OCI-LY7 (cell line): ENCODE measurements at regions not wholly inside any gene's neighbourhood (a gene's known extent, or its start where the extent isn't known, plus 50 kb on each side); places are given as distances from the start of the nearest gene placed in this dataset.

Experiments
- BruUV-seq: library from RNA; stranded (reverse); fragments of 400-500 nt; replicated peaks from 2 replicates; lab custom pipeline; 2021; lab: Mats Ljungman, UMichigan
- CTCF ChIA-PET: fragments of 300-600 bp; sonication (Branson Sonifier 250); formaldehyde crosslinking; loops from one replicate; lab custom pipeline; 2022; ENCODE audit warnings: antibody characterized with exemption; ENCODE audit not compliant: unreplicated experiment; lab: Charles Lee
- POLR2A ChIA-PET: fragments of 300-600 bp; sonication (Branson Sonifier 250); formaldehyde crosslinking; loops from one replicate; lab custom pipeline; 2022; ENCODE audit warnings: antibody characterized with exemption; lab: Charles Lee
- DNase-seq: peaks from one replicate; pipeline ENCODE4 v3.0.0-alpha.2; 2015; ENCODE audit warnings: low spot score
- H2AFZ ChIP-seq: fragments of 200-600 bp; sonication (generic), shearing (Covaris generic); 2 replicates; pipeline ENCODE4 v1.6.1; 2014; ENCODE audit warnings: mild to moderate bottlenecking, antibody characterized with exemption, low read length, moderate library complexity
- H3K27ac ChIP-seq: fragments of 200-600 bp; sonication (generic); 2 replicates; pipeline ENCODE4 v1.5.1; 2014; ENCODE audit warnings: mixed run types, low read depth, mild to moderate bottlenecking, moderate library complexity, low read length, inconsistent platforms; ENCODE audit not compliant: poor library complexity, severe bottlenecking
- H3K36me3 ChIP-seq: fragments of 200-600 bp; sonication (generic); 2 replicates; pipeline ENCODE4 v1.6.1; 2014; ENCODE audit warnings: mild to moderate bottlenecking, antibody characterized with exemption, low read length, moderate library complexity, mixed read lengths; ENCODE audit not compliant: insufficient read depth
- H3K4me1 ChIP-seq: fragments of 200-600 bp; sonication (generic); 2 replicates; pipeline ENCODE4 v1.5.1; 2014; ENCODE audit warnings: mild to moderate bottlenecking, low read length; ENCODE audit not compliant: insufficient read depth, poor library complexity, severe bottlenecking
- H3K4me2 ChIP-seq: fragments of 200-600 bp; sonication (generic); 2 replicates; pipeline ENCODE4 v1.6.1; 2014; ENCODE audit warnings: mild to moderate bottlenecking, low read length
- H3K4me3 ChIP-seq: fragments of 200-600 bp; sonication (generic); 2 replicates; pipeline ENCODE4 v1.5.1; 2014; ENCODE audit warnings: mild to moderate bottlenecking, low read depth, low read length; ENCODE audit not compliant: poor library complexity, severe bottlenecking
- H3K79me2 ChIP-seq: fragments of 200-600 bp; sonication (generic); 2 replicates; pipeline ENCODE4 v1.6.1; 2016; ENCODE audit warnings: low read depth, mild to moderate bottlenecking, low read length, moderate library complexity, mixed read lengths; ENCODE audit not compliant: insufficient read depth
- H3K9me2 ChIP-seq: fragments of 200-600 bp; sonication (generic); 2 replicates; pipeline ENCODE4 v1.6.1; 2016; ENCODE audit warnings: mild to moderate bottlenecking, low read length, mixed read lengths; ENCODE audit not compliant: insufficient read depth
- H3K9me3 ChIP-seq: fragments of 200-600 bp; sonication (generic); 2 replicates; pipeline ENCODE4 v1.6.1; 2014; ENCODE audit warnings: mild to moderate bottlenecking, mixed run types, low read length, mixed read lengths
- H4K20me1 ChIP-seq: fragments of 200-600 bp; sonication (generic); 2 replicates; pipeline ENCODE4 v1.6.1; 2014; ENCODE audit warnings: mild to moderate bottlenecking, antibody characterized with exemption, low read length, moderate library complexity, mixed read lengths; ENCODE audit not compliant: insufficient read depth
- CTCF ChIP-seq: fragments of 200-600 bp; sonication (generic); conservative IDR thresholded peaks from 2 replicates; pipeline ENCODE4 v1.5.1; 2014; ENCODE audit warnings: mild to moderate bottlenecking, antibody characterized with exemption, low read length, moderate library complexity, mixed read lengths
- EZH2phosphoT487 ChIP-seq: fragments of 200-600 bp; sonication (generic); IDR thresholded peaks from 2 replicates; pipeline ENCODE4 v1.6.1; 2018; ENCODE audit warnings: low read depth, borderline replicate concordance, mild to moderate bottlenecking, mixed run types, antibody characterized with exemption, low read length, moderate library complexity, mixed read lengths
- intact Hi-C: fragments of 100-400 bp; cut with micrococcal nuclease; formaldehyde crosslinking; loops from one replicate; pipeline ENCODE4 v1.10.0; 2022; ENCODE audit not compliant: unreplicated experiment

GRCh38 chr3:87468235-87468634 is 191.9 kb upstream of the POU1F1 start:
- ChIA-PET POLR2A (interaction anchor here (0.7 kb wide), 1 partner anchor 251 kb away, joined by 3 read pairs; no protein-coding TSS in a partner anchor), CTCF (no interaction called here)
- H3K4me2 ChIP-seq, result no peak overlapping the region
- peak; percentile 4 for DNase-seq
- H3K36me3 ChIP-seq, result no peaks in the 10 kb centered on the region
- H3K4me3 ChIP-seq, result no peak overlapping the region
- H3K9me2 ChIP-seq, result no peaks in the 10 kb centered on the region
- intact Hi-C loops, result no loop called here
- no peak overlapping the region for H3K27ac ChIP-seq
- no peaks in the 10 kb centered on the region for H3K4me1 ChIP-seq
- 0 out of 2 replicates have a peak, but pooled peaks cover 5% of the 10 kb centered on the region for H3K9me3 ChIP-seq
- BruUV-seq, result no TSS peak
- no peaks in the 10 kb centered on the region for H4K20me1 ChIP-seq
- TF ChIP-seq EZH2phosphoT487, result no peak
- no peak for TF ChIP-seq CTCF
- H3K79me2 ChIP-seq, result no peaks in the 10 kb centered on the region
- H2AFZ ChIP-seq, result no peak overlapping the region

- Histone ChIP-seq H4K20me1 (no peaks in the 10 kb centered on the region), H3K4me2 (no peak overlapping the region), H3K4me1 (no peaks in the 10 kb centered on the region), H3K9me3 (0 out of 2 replicates have a peak, but pooled peaks cover 5% of the 10 kb centered on the region), H3K4me3 (no peak overlapping the region), H2AFZ (no peak overlapping the region), H3K79me2 (no peaks in the 10 kb centered on the region), H3K9me2 (no peaks in the 10 kb centered on the region), H3K27ac (no peak overlapping the region), H3K36me3 (no peaks in the 10 kb centered on the region)
- TF ChIP-seq CTCF (no peak), EZH2phosphoT487 (no peak)
- ChIA-PET POLR2A (no interaction called here), CTCF (no interaction called here)
- no peak for DNase-seq
- intact Hi-C loops, result loop anchor here (1.0 kb wide), 1 partner anchor 16 kb away; no protein-coding TSS in a partner anchor
- BruUV-seq, result no TSS peak
These were observed 185.8 kb upstream of the POU1F1 start for GRCh38 chr3:87462228-87462627.

- H4K20me1 ChIP-seq, result no peaks in the 10 kb centered on the region
- BruUV-seq, result no TSS peak
- POLR2A ChIA-PET, result no interaction called here
- no peaks in the 10 kb centered on the region for H3K36me3 ChIP-seq
- H3K9me2 ChIP-seq, result no peaks in the 10 kb centered on the region
- 0 out of 2 replicates have a peak, but pooled peaks cover 5% of the 10 kb centered on the region for H3K9me3 ChIP-seq
- H3K27ac ChIP-seq, result no peak overlapping the region
- H2AFZ ChIP-seq, result no peak overlapping the region
- no peak for TF ChIP-seq EZH2phosphoT487
- no peak for TF ChIP-seq CTCF
- H3K4me1 ChIP-seq, result no peaks in the 10 kb centered on the region
- no peaks in the 10 kb centered on the region for H3K79me2 ChIP-seq
- CTCF ChIA-PET, result no interaction called here
- no peak overlapping the region for H3K4me2 ChIP-seq
- no peak for DNase-seq
- intact Hi-C loops, result no loop called here
- no peak overlapping the region for H3K4me3 ChIP-seq
These were observed 185.1 kb upstream of the POU1F1 start for GRCh38 chr3:87461443-87461842.
